GM21825 (cell line): ENCODE measurements at regions not wholly inside any gene's neighbourhood (a gene's known extent, or its start where the extent isn't known, plus 50 kb on each side); places are given as distances from the start of the nearest gene placed in this dataset.
"Not testable (repeated sequence)": the region's sequence is repeated elsewhere in the genome, so short reads cannot be mapped to it uniquely, and the experiment has no call there.

Experiments used
- ATAC-seq: cut with Tn5 transposase; IDR thresholded peaks from one replicate; pipeline ENCODE4 v1.9.1; 2021; ENCODE audit warnings: mild to moderate bottlenecking, moderate library complexity; ENCODE audit not compliant: unreplicated experiment

DNA sequence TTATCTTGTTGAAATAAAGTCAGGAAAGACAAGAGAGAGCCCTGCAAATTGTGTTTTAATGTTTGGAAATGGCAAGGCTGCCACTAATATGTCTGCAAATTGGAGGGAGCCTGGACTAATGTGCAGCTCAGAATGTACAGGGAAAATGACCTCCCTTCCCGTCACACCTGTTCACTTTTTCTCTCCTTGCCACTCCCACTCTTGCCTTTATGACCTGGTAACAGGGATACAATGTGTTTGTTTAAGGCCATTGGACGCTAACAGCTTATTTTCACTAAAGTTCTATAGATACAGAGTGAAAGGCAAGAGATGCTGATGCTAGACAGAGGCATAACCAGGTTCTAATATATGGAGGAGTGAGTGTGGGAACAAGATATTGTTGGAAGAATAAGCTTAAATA, 203.9 kb downstream of the RAB38 start:
- ATAC-seq, result no peak

DNA sequence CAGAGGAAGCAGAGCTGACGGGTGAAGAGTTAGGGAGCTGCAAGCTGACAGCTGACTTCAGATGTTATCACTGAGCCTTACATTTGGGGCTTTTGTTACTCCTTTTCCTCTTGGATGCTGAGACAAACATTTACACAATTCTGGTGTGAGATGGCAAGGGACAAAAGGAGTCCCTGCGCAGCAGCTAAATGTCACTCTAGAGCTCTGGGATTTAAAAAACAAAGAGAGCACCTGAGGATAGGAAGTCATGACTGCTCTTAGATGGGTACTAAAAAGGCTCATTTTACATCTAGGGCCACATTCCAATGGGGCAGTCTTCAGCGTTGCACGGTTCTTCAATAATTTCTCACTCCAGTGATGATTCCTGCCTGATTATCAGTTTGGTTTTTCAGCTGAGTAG, 204.5 kb downstream of the RAB38 start:
- ATAC-seq, result no peak

DNA sequence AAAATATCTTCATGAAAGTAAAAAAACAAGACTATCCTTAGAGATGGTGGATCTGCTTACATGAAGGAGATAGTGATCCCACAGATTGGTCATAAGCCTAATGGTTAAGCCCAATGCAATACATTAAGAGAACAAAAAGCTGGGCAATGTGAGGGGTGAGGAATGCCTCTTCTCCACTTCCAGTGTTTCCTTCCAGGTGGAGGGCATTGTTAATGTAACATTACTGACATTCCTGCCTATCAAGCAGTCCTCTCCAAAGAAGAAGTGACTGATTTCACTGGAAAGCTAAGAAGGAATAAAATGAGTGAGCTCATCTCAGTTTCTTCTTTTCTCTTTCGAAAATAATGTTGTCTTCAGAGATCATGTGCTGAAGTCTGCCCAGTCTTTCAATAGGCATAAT, 207.8 kb downstream of the RAB38 start:
- ATAC-seq, result no peak

DNA sequence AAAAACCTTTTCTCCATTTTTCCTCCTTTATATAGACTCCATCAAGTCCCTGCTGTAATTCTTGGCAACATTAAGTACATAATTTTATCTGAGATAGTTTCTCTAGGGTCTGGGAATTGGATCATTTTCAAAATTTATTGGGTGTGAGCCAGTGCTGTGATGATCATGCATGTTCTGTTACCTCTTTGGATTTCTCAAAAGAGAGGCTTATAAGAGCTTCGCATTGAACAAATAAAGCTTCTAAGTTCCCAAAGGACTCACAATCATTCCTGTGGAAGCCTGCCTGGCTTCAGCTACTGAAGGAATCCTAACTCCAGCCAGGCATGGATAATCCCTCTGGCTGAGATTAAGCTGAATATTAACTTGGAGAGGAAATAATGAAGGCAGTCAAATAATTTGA, 208.5 kb downstream of the RAB38 start:
- ATAC-seq, result no peak

DNA sequence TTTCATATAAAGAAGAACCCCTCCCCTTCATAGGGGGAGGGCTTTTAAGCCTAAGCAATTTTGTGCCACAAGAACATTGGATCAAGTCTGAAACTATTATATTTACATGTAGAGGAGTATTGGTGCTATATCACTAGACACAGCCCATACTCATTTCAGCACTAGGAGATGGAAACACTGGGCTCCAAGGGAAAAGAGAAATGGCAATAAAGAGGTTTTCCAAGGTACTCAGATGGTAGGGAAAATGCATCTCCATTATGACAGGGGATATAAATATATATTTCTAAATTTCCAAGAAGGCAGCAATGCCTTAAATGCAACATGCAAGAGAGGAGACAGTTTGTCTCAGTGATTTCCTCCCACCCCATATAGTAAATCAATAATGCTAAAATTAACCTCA, 209.0 kb downstream of the RAB38 start:
- no peak for ATAC-seq

DNA sequence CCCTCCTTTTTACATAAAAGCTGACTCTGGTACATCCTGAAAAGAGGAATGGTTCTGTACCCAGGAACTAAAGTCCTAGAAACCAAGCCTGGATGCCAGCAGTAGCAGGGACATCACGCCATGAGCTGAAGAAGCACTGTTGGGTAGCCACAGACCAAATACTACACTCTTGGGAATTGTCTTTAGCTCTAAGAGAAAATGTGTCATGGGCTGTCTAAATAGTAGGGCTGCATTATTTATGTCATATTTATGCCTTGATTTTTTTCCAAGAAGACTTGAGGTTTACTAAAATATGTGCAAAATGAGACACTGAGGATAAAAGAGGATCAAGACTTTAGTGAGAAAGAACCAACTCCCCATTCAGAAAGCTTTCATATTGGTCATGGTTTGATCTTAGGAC, 213.6 kb downstream of the RAB38 start:
- ATAC-seq, result no peak

DNA sequence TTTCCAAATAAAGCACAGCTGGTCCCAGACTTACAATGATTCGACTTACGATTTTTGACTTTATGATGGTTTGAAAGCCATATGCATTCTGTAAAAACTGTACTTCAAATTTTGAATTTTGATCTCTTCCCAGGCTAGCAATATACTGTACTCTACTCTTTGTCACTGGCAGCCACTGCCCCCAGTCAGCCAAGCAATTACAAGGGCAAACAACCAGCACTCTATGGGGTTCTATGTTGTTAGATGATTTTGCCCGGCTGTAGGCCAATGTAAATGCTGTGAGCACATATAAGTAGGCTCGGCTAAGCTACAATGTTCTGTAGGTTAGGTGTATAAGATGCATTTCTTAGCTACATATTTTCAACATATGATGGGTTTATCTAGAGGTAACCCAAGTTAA, 217.3 kb downstream of the RAB38 start:
- no peak for ATAC-seq

DNA sequence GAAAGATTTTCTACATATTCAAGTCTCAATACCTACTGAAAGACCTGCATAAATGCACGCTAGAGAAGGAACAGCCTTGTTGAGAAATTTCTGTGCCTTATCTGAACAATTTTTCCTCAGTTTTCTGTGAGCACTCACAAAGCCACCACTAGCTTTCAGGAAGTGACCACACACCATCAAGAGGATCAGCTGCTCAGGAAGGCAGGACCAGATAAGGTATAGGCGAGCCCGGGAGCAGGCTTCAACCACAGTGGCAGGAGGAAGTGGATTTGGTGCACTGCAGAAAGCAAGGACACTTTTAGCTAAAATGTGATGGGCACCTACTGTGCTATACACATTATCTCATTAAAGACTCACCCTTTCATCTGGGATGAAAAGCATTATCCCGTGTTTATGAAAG, 220.8 kb downstream of the RAB38 start:
- no peak for ATAC-seq

DNA sequence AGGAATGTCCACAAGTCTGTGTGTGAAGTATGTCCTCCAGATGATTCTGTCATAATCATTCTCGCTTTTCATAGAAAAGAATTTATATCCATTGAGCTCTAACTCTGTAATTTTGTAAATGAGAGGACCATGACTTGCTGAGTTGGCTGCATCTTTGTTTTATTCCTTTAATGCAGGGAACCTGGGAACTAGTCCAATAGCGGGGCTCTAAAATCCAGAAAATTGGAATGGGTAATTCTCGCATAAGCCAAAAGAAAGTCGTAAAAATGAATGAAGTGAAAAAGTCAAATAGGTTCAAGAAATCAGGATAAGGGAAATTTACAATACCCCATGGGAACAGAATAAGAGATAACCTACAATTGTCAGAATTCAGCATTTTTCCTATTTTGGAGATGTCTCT, 232.5 kb downstream of the RAB38 start:
- no peak for ATAC-seq

DNA sequence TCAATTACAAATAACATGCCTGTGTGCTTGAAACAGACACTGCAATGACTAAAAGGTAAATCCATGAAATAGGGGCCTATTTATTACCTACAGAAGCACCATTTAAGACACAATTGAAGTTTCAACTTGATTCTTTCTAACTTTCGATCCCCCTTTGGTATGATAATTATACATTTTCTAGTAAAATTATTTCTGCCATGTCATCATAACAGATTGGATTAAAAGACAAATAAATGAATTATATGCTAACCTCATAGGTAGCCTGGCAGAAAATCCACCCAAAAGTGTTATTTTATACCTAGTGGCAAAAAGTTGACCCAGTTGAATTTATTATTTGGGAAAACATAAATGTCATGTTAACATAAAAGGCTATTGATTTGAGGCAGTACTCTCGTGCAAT, 241.1 kb downstream of the RAB38 start:
- no peak for ATAC-seq

DNA sequence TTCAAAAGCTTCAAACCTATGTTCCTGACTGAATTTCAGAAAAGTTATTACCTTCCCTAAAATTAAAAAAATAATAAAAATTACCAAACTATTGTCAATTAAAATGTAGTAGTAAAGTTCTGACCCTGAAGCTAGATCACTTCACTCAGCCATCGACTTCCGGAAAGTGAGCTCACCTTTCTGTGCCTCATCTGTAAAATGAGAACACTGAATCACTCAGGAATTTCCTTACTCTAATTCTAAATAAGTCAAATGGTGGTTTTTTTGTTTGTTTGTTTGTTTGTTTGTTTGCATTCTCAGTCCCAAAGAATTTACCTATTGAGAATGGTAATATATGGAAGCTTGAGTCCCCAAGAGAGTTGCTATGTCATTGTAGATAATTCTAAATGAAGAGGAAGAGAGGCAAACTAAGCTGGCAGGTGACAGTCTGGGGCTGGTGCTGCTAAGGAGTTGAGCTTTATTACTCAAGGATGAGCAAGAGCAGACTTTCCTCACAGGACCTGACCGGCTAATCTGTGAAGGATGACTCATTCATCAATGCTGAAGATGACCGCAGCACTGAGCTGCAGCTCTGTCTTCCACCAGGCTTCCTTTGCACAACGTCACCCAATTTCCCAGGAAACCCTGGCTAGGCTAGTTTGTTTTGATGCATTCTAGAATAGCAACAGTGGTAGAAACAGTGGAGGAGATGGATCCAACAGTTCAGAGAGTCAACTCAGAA, 248.8 kb downstream of the RAB38 start:
- ATAC-seq, result no peak

DNA sequence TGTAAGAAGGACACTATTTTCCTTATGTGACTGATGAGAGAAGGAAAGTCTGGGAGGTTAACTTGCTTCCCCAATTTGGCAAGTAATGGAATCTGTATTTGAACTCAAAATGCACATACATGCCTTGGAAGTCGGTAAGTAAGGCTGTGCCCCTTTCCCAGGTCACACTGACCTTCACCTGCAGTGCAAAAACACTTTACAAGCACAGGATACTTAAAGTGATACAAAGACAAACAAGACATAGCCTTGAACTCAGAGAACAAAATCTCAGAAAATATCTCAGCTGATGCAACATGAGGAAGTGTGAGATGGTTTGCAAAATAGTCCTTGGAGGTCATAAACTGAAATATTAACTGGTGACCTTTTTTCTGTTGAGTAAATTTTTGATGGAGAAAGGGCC, 251.1 kb downstream of the RAB38 start:
- ATAC-seq, result no peak

DNA sequence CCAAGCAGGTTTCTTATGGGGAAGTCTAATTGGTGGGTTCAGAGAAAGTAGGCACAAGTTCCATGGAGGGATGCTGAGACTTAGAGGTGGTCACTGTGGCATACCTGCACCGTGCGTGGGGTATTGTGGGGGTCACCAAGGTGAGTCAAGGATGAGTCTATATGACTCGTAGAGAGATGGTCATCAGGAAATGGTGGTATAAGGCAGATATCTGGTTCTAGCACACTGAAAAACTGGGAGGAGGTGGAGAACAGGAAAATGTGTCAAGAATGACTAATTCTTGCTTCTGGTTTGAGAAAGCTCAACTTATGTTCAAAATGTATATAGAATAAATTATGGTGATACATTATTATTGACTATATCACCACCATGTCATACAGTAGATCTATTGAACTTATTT, 258.1 kb downstream of the RAB38 start:
- no peak for ATAC-seq

DNA sequence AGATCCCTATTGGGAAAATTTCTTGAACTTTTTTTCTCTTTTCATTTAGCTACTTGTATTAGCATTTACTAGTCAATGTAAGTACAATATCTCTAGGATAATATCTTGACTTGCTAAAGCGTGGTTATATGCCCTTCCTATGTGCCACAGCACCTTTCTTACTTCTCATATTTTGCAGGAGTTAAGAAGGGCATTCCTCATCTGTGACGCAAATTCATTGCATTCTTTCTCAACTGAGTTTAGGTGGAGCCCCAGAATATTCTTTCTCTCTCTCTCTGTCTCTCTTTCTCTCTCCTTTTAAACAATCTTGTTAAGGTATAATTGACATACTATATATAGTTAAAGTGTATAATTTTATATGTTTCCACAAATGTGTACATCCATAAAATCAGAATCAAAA, 266.1 kb downstream of the RAB38 start:
- no peak for ATAC-seq

DNA sequence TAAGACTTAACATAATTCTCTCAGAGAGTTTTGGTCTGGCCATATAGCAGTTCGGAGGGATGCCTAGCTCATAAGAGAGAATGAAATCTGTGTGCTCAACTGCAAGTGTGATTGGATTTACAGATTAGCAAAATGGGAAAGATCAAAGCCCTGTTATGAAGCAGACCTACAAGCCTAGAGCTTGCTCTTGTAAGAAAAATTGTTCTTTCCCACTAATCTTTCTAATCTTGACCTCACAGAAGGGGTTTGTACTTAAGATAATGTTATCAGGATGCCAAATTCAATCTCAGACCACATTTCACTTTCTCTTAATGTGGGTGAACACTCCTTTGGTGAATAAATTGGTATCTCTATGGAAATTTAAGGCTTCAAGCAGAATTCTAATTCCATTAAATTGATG, 267.2 kb downstream of the RAB38 start:
- no peak for ATAC-seq

DNA sequence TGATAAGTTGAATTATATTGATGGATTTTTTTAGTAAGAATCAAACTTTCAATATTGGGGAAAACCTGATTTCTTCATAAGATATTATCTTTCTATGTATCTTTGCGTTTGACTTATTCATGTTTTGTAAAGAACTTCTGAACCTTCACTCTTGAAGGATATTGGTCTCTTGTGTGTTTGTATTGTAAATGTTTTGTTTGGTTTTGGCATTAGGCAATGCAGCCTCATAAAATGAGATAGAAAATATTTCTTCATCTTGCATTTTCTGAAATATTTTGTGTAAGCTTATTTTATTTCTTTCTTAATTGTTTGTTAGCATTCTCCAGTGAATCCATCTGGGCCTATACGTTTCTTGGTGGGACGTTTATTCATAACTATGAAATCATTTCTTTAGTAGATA, 271.9 kb downstream of the RAB38 start:
- no peak for ATAC-seq

DNA sequence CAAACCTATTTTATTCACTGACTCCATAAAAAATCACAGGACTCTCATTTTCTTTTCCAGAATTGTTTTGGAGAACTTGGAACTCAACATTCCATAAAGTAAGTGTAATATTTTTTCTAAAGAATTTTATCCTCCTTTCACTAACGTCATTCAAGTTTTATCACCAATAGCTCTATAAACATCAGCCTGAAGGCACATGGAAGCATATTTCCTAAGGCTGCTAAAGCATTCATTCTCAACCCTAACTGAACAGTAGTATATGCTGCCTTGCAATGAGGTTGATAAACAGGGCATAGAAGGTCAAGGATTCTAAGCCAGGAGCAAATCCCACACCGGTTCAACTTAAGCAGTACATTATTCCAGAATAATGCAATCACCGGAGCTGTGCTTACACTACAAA, 273.9 kb downstream of the RAB38 start:
- ATAC-seq, result no peak

DNA sequence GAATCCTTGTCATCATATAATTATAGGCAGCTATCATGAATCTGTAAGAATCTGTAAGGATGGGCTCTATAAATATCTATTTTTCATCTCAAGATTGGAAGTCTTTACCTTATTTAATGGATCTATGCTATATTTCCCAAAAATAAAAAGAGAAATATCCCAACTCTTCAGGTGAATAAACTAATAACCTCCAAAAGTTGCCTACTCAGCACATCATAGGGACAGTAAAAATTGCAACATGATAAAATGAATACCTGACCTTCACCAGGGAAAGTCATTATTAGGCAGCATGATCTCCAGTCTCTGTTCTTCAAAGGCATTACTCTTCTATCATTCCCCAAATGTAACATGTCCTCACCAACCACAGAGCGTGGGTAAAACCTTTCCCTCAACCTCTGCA, 277.3 kb downstream of the RAB38 start:
- ATAC-seq, result no peak

DNA sequence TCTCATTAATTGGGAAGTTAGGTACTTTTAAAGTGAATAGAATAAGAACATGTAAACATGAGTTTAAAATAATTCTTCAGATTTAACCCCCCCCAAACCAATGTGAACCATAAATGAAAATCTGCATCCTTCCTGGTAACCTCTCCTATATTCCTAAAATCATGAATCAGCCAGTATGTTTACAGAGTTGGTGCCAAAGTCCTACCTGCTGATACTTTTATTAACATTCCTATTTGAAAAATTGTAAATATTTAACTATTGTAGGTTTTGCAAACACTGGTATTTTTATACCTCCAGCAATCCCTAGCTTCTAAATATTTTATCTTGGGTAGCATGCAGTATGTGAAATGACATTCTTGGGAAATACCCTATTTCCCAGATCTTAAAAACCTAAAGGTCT, 278.2 kb downstream of the RAB38 start:
- no peak for ATAC-seq

DNA sequence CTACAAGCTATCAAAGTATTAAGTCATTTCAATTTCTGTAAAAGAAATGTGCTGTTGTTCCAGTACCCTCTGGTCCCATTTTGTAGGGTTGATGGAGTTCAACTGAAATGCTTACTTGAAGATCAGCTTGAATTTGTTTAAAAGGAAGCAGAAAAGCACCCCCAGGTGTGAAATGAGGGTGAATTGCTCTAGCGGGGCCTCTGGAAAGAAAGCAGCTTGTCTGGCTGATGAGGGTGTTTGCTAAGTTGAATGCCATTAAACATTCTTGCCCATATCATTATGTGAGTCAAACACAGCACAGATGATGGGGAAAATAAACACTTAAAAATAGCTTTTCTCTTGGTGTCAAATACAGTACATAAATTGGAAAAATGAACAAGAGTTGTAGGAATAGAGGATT, 280.3 kb downstream of the RAB38 start:
- no peak for ATAC-seq

DNA sequence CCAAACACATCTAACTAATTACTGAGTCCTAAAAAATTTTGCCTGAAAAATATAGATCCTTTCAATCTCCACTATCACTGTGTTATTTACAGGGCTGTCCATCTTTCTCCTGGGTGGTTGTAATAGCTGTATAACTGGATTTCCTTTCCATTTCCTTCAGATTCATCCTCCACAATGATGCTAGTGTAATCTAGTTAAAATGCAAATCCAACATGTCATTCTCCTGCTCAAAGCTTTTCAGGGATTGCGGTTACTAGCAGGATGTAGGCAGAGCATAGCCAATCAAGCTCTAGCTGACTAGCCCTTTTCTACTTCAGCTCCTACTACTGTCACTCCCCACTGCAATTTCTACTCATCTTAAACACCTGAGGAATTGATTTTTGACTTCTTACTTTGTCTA, 283.0 kb downstream of the RAB38 start:
- ATAC-seq, result no peak

DNA sequence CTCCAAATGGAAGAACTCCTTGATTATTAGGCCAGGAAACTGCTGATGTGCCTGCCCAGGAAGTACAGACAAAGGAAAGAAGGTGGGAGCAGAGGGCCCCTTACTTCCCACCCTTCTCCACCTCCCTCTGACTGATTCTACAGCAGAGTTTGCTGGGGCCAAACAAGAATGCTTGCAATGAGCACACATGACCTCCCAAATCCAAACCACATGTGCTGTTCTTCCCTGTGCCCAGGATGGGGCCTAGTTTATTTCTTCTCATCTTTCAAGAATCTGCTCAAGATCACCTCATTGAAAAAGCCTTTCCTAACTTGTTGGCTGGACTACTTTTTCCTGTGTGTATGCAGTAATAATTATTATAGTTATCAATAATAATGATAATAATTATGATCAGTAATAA, 286.1 kb downstream of the RAB38 start:
- no peak for ATAC-seq

DNA sequence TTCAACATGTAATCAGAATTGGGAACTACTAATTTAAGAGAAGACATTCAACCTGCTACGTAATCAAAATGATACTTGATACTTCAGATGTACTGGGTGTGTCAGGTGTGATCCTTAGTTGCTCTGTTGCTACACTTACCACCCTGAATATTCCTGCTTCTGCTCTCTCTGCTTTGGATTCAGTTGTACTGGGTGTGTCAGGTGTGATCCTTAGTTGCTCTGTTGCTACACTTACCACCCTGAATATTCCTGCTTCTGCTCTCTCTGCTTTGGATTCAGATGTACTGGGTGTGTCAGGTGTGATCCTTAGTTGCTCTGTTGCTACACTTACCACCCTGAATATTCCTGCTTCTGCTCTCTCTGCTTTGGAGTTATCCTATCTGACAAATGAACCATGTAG, 290.2 kb downstream of the RAB38 start:
- not testable (repeated sequence) for ATAC-seq

DNA sequence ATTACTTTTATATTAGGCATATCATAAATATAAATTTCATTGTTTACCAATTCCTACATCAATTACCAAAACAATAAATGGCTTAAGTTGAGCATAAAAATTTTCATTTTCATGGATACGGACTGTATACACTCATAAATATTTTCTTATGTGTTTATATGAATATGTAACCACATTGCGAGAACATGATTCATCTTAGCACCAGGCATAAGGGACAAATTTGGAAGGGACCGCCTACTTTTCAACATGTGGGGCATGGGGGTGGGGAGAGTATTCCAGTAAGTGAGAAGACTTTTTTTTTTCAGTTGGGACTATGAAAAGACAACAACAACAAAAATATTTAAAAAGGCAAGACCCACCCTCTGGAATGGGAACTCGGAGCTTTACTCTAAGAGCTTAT, 296.1 kb downstream of the RAB38 start:
- no peak for ATAC-seq
